Keratinocyte (primary cell): ENCODE measurements at regions not wholly inside any gene's neighbourhood (a gene's known extent, or its start where the extent isn't known, plus 50 kb on each side); places are given as distances from the start of the nearest gene placed in this dataset.

ENCODE experiments used
- DNase-seq: peaks from one replicate; pipeline ENCODE4 v3.0.0-alpha.2; 2011; ENCODE audit warnings: low read depth, missing footprints, low spot score
- FAIRE-seq: peaks from 2 replicates; lab custom pipeline; 2011; peaks lifted over from hg19 to GRCh38; lab: Jason Lieb, UNC
- H2AFZ ChIP-seq: 2 replicates; pipeline ENCODE4 v1.6.0; 2012; ENCODE audit warnings: low read length, control low read depth, inconsistent platforms; ENCODE audit not compliant: control insufficient read depth
- H3K27ac ChIP-seq: 2 replicates; pipeline ENCODE4 v1.5.1; 2011; ENCODE audit warnings: low read length; ENCODE audit not compliant: control insufficient read depth, insufficient read depth
- H3K27me3 ChIP-seq: 3 replicates; pipeline ENCODE4 v1.6.0; 2011; ENCODE audit warnings: low read length; ENCODE audit not compliant: control insufficient read depth, insufficient read depth; ENCODE audit errors: extremely low read depth
- H3K36me3 ChIP-seq, 2 experiments: 2 replicates in 1 of 2; 3 replicates in 1 of 2; pipeline ENCODE4 v1.5.1; 2011; ENCODE audit warnings: low read length in 2 of 2, mild to moderate bottlenecking in 1 of 2; ENCODE audit not compliant: control insufficient read depth in 2 of 2, insufficient read depth in 2 of 2; ENCODE audit errors: extremely low read depth in 1 of 2
- H3K4me1 ChIP-seq: 3 replicates; pipeline ENCODE4 v1.5.1; 2011; ENCODE audit warnings: low read length; ENCODE audit not compliant: control insufficient read depth, insufficient read depth; ENCODE audit errors: extremely low read depth
- H3K4me2 ChIP-seq: 3 replicates; pipeline ENCODE4 v1.6.0; 2011; ENCODE audit warnings: low read depth, low read length; ENCODE audit not compliant: control insufficient read depth, insufficient read depth; ENCODE audit errors: extremely low read depth
- H3K4me3 ChIP-seq, 3 experiments: fragments of 200-600 bp in 1 of 3; sonication (generic) in 1 of 3; 2 replicates in 2 of 3; 3 replicates in 1 of 3; pipeline ENCODE4 v1.5.1; 2011 to 2016; ENCODE audit warnings: low read length in 3 of 3, mild to moderate bottlenecking in 3 of 3, control low read depth in 2 of 3, inconsistent platforms in 1 of 3, low read depth in 1 of 3, mixed read lengths in 1 of 3, mixed run types in 1 of 3, moderate library complexity in 1 of 3; ENCODE audit not compliant: control insufficient read depth in 2 of 3, insufficient read depth in 2 of 3; ENCODE audit errors: extremely low read depth in 1 of 3
- H3K79me2 ChIP-seq: 2 replicates; pipeline ENCODE4 v1.6.0; 2012; ENCODE audit warnings: low read length; ENCODE audit not compliant: control insufficient read depth, insufficient read depth
- H3K9ac ChIP-seq: 3 replicates; pipeline ENCODE4 v1.6.0; 2011; ENCODE audit warnings: low read length; ENCODE audit not compliant: control insufficient read depth, insufficient read depth; ENCODE audit errors: extremely low read depth
- H3K9me1 ChIP-seq: 3 replicates; pipeline ENCODE4 v1.6.0; 2011; ENCODE audit warnings: low read length; ENCODE audit not compliant: control insufficient read depth, insufficient read depth; ENCODE audit errors: extremely low read depth
- H3K9me3 ChIP-seq: 2 replicates; pipeline ENCODE4 v1.5.1; 2012; ENCODE audit warnings: low read depth, low read length; ENCODE audit not compliant: control insufficient read depth
- H4K20me1 ChIP-seq: 3 replicates; pipeline ENCODE4 v1.6.0; 2011; ENCODE audit warnings: low read length; ENCODE audit not compliant: control insufficient read depth, insufficient read depth; ENCODE audit errors: extremely low read depth
- CTCF ChIP-seq, 3 experiments: IDR thresholded peaks in 1 of 3; conservative IDR thresholded peaks in 1 of 3; optimal IDR thresholded peaks in 1 of 3; 2 replicates in 2 of 3; 3 replicates in 1 of 3; pipeline versions ENCODE3 to v1.5.1; 2011; ENCODE audit warnings: low read length in 3 of 3, mild to moderate bottlenecking in 3 of 3, moderate library complexity in 2 of 3, control low read depth in 1 of 3, inconsistent platforms in 1 of 3; ENCODE audit not compliant: insufficient read depth in 2 of 3; ENCODE audit errors: extremely low read depth in 1 of 3
- EZH2 ChIP-seq: IDR thresholded peaks from one replicate; pipeline ENCODE4 v1.6.1; 2012; ENCODE audit warnings: inconsistent platforms, mild to moderate bottlenecking, low read length, moderate library complexity
- dilution Hi-C: fragments of 300-500 bp; cut with MboI; formaldehyde crosslinking; loops from one replicate; pipeline ENCODE4 v1.7.0; 2020; ENCODE audit warnings: low sequenced_read_pairs; ENCODE audit not compliant: extremely low pct_ligation_motif_present

GRCh38 chr5:126309860-126310259 is 113.3 kb upstream of the GRAMD2B start:
- H3K79me2 ChIP-seq, result no peaks in the 10 kb centered on the region
- no peak overlapping the region for H3K27ac ChIP-seq
- no peaks in the 10 kb centered on the region for H3K36me3 ChIP-seq
- H3K9me3 ChIP-seq, result no peaks in the 10 kb centered on the region
- H3K27me3 ChIP-seq, result no peaks in the 10 kb centered on the region
- no peak for DNase-seq
- no peak overlapping the region for H3K4me3 ChIP-seq
- FAIRE-seq, result no peak
- H2AFZ ChIP-seq, result no peak overlapping the region
- H3K9me1 ChIP-seq, result no peaks in the 10 kb centered on the region
- H3K4me2 ChIP-seq, result no peak overlapping the region
- no peak overlapping the region for H3K9ac ChIP-seq
- dilution Hi-C loops, result no loop called here
- no peaks in the 10 kb centered on the region for H4K20me1 ChIP-seq
- H3K4me1 ChIP-seq, result no peaks in the 10 kb centered on the region
- no peak for TF ChIP-seq EZH2
- no peak for TF ChIP-seq CTCF (optimal IDR thresholded peaks at IDR 0.05 in 1 of 3, IDR thresholded peaks at IDR 0.05 in 1 of 3, conservative IDR thresholded peaks at IDR 0.05 in 1 of 3; ENCODE audit: extremely low read depth in 1 of 3, insufficient read depth in 2 of 3, low read length in 3 of 3)

- dilution Hi-C loops, result no loop called here
Measured at GRCh38 chr5:126311766-126312165, 111.4 kb upstream of the GRAMD2B start.

More at GRCh38 chr5:126311766-126312165, 111.4 kb upstream of the GRAMD2B start:
- no peak overlapping the region for H3K27ac ChIP-seq
- no peaks in the 10 kb centered on the region for H4K20me1 ChIP-seq
- H2AFZ ChIP-seq, result no peak overlapping the region
- DNase-seq (no peak), FAIRE-seq (no peak)
- no peaks in the 10 kb centered on the region for H3K79me2 ChIP-seq
- TF ChIP-seq CTCF (optimal IDR thresholded peaks at IDR 0.05 in 1 of 3, IDR thresholded peaks at IDR 0.05 in 1 of 3, conservative IDR thresholded peaks at IDR 0.05 in 1 of 3; ENCODE audit: extremely low read depth in 1 of 3, insufficient read depth in 2 of 3, low read length in 3 of 3) (no peak), EZH2 (no peak)
- H3K9me1 ChIP-seq, result no peaks in the 10 kb centered on the region
- H3K9ac ChIP-seq, result no peak overlapping the region
- no peaks in the 10 kb centered on the region for H3K9me3 ChIP-seq
- no peak overlapping the region for H3K4me2 ChIP-seq
- H3K4me3 ChIP-seq, result no peak overlapping the region
- no peaks in the 10 kb centered on the region for H3K4me1 ChIP-seq
- no peaks in the 10 kb centered on the region for H3K36me3 ChIP-seq
- no peaks in the 10 kb centered on the region for H3K27me3 ChIP-seq
